SK-N-SH (cell line): ENCODE measurements at regions not wholly inside any gene's neighbourhood (a gene's known extent, or its start where the extent isn't known, plus 50 kb on each side); places are given as distances from the start of the nearest gene placed in this dataset.

Experiments used
- FOSL2 ChIP-seq: IDR thresholded peaks from 2 replicates; pipeline ENCODE4 v1.4.0; 2012; ENCODE audit warnings: low read depth, mild to moderate bottlenecking, moderate library complexity, borderline replicate concordance
- NFIC ChIP-seq: IDR thresholded peaks from 2 replicates; pipeline ENCODE4 v1.4.0; 2012; ENCODE audit warnings: borderline replicate concordance
- POLR2AphosphoS5 ChIP-seq: IDR thresholded peaks from 2 replicates; pipeline ENCODE4 v1.6.1; 2012; ENCODE audit warnings: low read depth, low read length
- TF ChIP-seq, protein P1 (sequence below): fragments of 200-600 bp; sonication (generic); IDR thresholded peaks from 2 replicates; pipeline ENCODE4 v1.6.1; 2017; ENCODE audit warnings: antibody characterized with exemption, mild to moderate bottlenecking, moderate library complexity

DNA sequence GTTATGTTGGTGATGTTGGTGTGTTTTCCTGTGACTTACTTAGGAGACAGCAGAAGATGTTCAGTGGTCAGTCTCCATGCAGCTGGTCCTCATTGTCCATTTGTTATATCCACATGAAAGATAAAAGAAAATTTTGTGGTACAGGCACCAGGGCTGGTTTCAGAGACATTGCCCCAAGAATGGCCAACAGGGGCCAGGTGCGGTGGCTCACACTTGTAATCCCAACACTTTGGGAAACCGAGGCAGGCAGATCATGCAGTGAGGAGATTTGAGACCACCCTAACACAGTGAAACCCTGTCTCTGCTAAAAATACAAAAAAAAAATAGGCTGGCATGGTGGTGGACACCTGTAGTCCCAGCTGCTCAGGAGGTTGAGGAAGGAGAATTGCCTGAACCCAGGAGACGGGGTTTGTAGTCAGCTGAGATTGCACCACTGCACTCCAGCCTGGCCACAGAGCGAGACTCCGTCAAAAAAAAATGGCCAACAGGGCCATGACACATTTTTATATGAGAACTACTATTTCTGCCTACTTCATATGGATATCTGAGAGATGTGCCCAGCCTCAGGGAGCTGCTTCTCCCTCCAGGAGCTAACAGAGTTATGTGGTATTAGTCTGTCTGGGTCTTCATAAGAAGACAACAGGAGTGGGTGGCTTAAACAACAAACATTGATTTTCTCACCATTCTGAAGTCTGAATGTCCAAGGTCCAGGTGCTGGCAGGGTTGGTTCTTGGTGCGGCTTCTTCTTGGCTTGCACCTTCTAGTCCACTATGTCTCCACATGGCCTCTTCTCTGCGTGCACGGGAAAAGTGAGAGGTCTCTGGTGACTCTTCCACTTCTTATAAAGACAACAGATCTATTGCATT lies 821.7 kb downstream of the TMEM121 start:
- TF ChIP-seq FOSL2 (no peak), NFIC (no peak), POLR2AphosphoS5 (no peak)
- TF ChIP-seq, protein P1, sequence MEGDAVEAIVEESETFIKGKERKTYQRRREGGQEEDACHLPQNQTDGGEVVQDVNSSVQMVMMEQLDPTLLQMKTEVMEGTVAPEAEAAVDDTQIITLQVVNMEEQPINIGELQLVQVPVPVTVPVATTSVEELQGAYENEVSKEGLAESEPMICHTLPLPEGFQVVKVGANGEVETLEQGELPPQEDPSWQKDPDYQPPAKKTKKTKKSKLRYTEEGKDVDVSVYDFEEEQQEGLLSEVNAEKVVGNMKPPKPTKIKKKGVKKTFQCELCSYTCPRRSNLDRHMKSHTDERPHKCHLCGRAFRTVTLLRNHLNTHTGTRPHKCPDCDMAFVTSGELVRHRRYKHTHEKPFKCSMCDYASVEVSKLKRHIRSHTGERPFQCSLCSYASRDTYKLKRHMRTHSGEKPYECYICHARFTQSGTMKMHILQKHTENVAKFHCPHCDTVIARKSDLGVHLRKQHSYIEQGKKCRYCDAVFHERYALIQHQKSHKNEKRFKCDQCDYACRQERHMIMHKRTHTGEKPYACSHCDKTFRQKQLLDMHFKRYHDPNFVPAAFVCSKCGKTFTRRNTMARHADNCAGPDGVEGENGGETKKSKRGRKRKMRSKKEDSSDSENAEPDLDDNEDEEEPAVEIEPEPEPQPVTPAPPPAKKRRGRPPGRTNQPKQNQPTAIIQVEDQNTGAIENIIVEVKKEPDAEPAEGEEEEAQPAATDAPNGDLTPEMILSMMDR: no peak
